Natural killer cell (primary cell): ENCODE measurements at regions not wholly inside any gene's neighbourhood (a gene's known extent, or its start where the extent isn't known, plus 50 kb on each side); places are given as distances from the start of the nearest gene placed in this dataset.

Source experiments
- ATAC-seq, 3 donors: fragments of 150-1000 bp in 2 of 3; fragments of 200-7000 bp in 1 of 3; cut with Tn5 transposase; 1 replicate in 1 of 3; 2 replicates in 2 of 3; pipeline ENCODE4 v1.10.0; 2021; ENCODE audit warnings: mild to moderate bottlenecking in 2 of 3, moderate library complexity in 2 of 3
- DNase-seq, 2 donors: peaks; one replicate each; pipeline versions ENCODE4 v3.0.0 to v3.0.0-alpha.2; 2013 to 2021; ENCODE audit warnings: mixed read lengths in 1 of 2
- H3K27ac ChIP-seq: one replicate; pipeline ENCODE4 v1.5.1; 2013; ENCODE audit warnings: mild to moderate bottlenecking, low read length
- H3K27me3 ChIP-seq: one replicate; pipeline ENCODE4 v1.6.1; 2013; ENCODE audit warnings: low read length; ENCODE audit not compliant: control insufficient read depth, insufficient read depth
- H3K36me3 ChIP-seq: one replicate; pipeline ENCODE4 v1.6.1; 2013; ENCODE audit warnings: low read length; ENCODE audit not compliant: control insufficient read depth, insufficient read depth
- H3K4me1 ChIP-seq: one replicate; pipeline ENCODE4 v1.6.1; 2013; ENCODE audit warnings: low read length; ENCODE audit not compliant: control insufficient read depth, insufficient read depth
- H3K4me3 ChIP-seq: one replicate; pipeline ENCODE4 v1.5.1; 2013; ENCODE audit warnings: low read length
- H3K9me3 ChIP-seq: one replicate; pipeline ENCODE4 v1.6.1; 2013; ENCODE audit warnings: low read length; ENCODE audit not compliant: control insufficient read depth, insufficient read depth
- H3K27ac Mint-ChIP-seq, 2 donors: one replicate each; pipeline ENCODE4 v1.8.0; 2022; ENCODE audit warnings: mild to moderate bottlenecking in 2 of 2, mixed read lengths in 2 of 2, moderate library complexity in 1 of 2
- H3K27me3 Mint-ChIP-seq, 2 donors: one replicate each; pipeline ENCODE4 v1.8.0; 2022; ENCODE audit warnings: low read depth in 2 of 2, mixed read lengths in 2 of 2
- H3K36me3 Mint-ChIP-seq: one replicate; pipeline ENCODE4 v1.8.0; 2022; ENCODE audit warnings: mixed read lengths
- H3K4me1 Mint-ChIP-seq, 2 donors: one replicate each; pipeline ENCODE4 v1.8.0; 2022; ENCODE audit warnings: mixed read lengths in 2 of 2
- H3K4me3 Mint-ChIP-seq: one replicate; pipeline ENCODE4 v1.8.0; 2022; ENCODE audit warnings: mild to moderate bottlenecking, moderate library complexity, mixed read lengths
- H3K9me3 Mint-ChIP-seq, 2 donors: one replicate each; pipeline ENCODE4 v1.8.0; 2022; ENCODE audit warnings: mixed read lengths in 2 of 2
- CTCF ChIP-seq: fragments of 200-600 bp; IDR thresholded peaks from one replicate; pipeline ENCODE4 v1.8.0; 2022; ENCODE audit warnings: antibody characterized with exemption
- WGBS: methylation state at CpG from one replicate; pipeline ENCODE4 v1.1.7; 2013; ENCODE audit warnings: missing lambda C conversion rate; ENCODE audit not compliant: insufficient coverage; 5-methylcytosine and 5-hydroxymethylcytosine counted together
- intact Hi-C: fragments of 100-400 bp; cut with micrococcal nuclease; formaldehyde crosslinking; loops from one replicate; pipeline ENCODE4 v1.14.2; 2022

- no peak for ATAC-seq
- Mint-ChIP-seq H3K27ac (no peak overlapping the region), H3K9me3 (no peaks in the 10 kb centered on the region), H3K4me3 (no peak overlapping the region), H3K36me3 (no peaks in the 10 kb centered on the region), H3K4me1 (no peaks in the 10 kb centered on the region), H3K27me3 (peaks cover 15 to 41% of the 10 kb centered on the region in 2 donors)
- Histone ChIP-seq H3K36me3 (no peaks in the 10 kb centered on the region), H3K9me3 (no peaks in the 10 kb centered on the region), H3K4me1 (no peaks in the 10 kb centered on the region), H3K27me3 (no peaks in the 10 kb centered on the region), H3K27ac (no peak overlapping the region), H3K4me3 (no peak overlapping the region)
- intact Hi-C loops = no loop called here
- no peak for TF ChIP-seq CTCF
- no peak for DNase-seq
- 92% methylated on average over 6 of the region's 6 CpGs for WGBS
Observed at GRCh38 chr4:186017801-186018200, 51.2 kb upstream of the TLR3 start.

- no peaks in the 10 kb centered on the region for H3K9me3 Mint-ChIP-seq
- WGBS = 57% methylated on average over 3 of the region's 3 CpGs
- Histone ChIP-seq H3K4me1 (no peaks in the 10 kb centered on the region), H3K4me3 (no peak overlapping the region), H3K9me3 (no peaks in the 10 kb centered on the region), H3K27me3 (no peaks in the 10 kb centered on the region), H3K27ac (no peak overlapping the region), H3K36me3 (no peaks in the 10 kb centered on the region)
- no peaks in the 10 kb centered on the region for H3K4me1 Mint-ChIP-seq
- H3K36me3 Mint-ChIP-seq = no peaks in the 10 kb centered on the region
- intact Hi-C loops = no loop called here
- H3K4me3 Mint-ChIP-seq = no peak overlapping the region
- DNase-seq (no peak), ATAC-seq (no peak)
- no peak for TF ChIP-seq CTCF
- H3K27ac Mint-ChIP-seq = no peak overlapping the region
- H3K27me3 Mint-ChIP-seq = peaks cover 15 to 41% of the 10 kb centered on the region in 2 donors
Observed at GRCh38 chr4:186018261-186018660, 50.7 kb upstream of the TLR3 start.

GRCh38 chr4:186018784-186019183 is 50.2 kb upstream of the TLR3 start:
- 69% methylated on average over 2 of the region's 2 CpGs for WGBS
- Mint-ChIP-seq H3K27me3 (peaks cover 20 to 42% of the 10 kb centered on the region in 2 donors), H3K36me3 (no peaks in the 10 kb centered on the region), H3K9me3 (no peaks in the 10 kb centered on the region), H3K4me1 (no peaks in the 10 kb centered on the region), H3K27ac (no peak overlapping the region), H3K4me3 (no peak overlapping the region)
- ATAC-seq (no peak), DNase-seq (no peak)
- Histone ChIP-seq H3K4me1 (no peaks in the 10 kb centered on the region), H3K27me3 (no peaks in the 10 kb centered on the region), H3K4me3 (no peak overlapping the region), H3K9me3 (no peaks in the 10 kb centered on the region), H3K36me3 (no peaks in the 10 kb centered on the region), H3K27ac (no peak overlapping the region)
- TF ChIP-seq CTCF = no peak
- intact Hi-C loops = no loop called here
